GM23248 (cell line): ENCODE measurements at regions not wholly inside any gene's neighbourhood (a gene's known extent, or its start where the extent isn't known, plus 50 kb on each side); places are given as distances from the start of the nearest gene placed in this dataset.

ENCODE experiments used
- DNase-seq: peaks from one replicate; pipeline ENCODE4 v3.0.0-alpha.2; 2015
- H2AFZ ChIP-seq: fragments of 200-600 bp; sonication (generic); 2 replicates; pipeline ENCODE4 v1.6.1; 2016; ENCODE audit warnings: antibody characterized with exemption
- H3F3A ChIP-seq: fragments of 200-600 bp; sonication (generic); 2 replicates; pipeline ENCODE4 v1.6.1; 2016; ENCODE audit warnings: mild to moderate bottlenecking, antibody characterized with exemption, mixed run types; ENCODE audit not compliant: insufficient read depth
- H3K27ac ChIP-seq: fragments of 200-600 bp; sonication (generic); 2 replicates; pipeline ENCODE4 v1.5.1; 2016; ENCODE audit warnings: mild to moderate bottlenecking
- H3K27me3 ChIP-seq: fragments of 200-600 bp; sonication (generic); replicated peaks from 2 replicates; pipeline ENCODE4 v1.6.1; 2016; ENCODE audit warnings: mild to moderate bottlenecking; ENCODE audit not compliant: insufficient read depth
- H3K36me3 ChIP-seq: fragments of 200-600 bp; sonication (generic); 2 replicates; pipeline ENCODE4 v1.6.1; 2016; ENCODE audit warnings: low read depth, mild to moderate bottlenecking
- H3K4me1 ChIP-seq: fragments of 200-600 bp; sonication (generic); 2 replicates; pipeline ENCODE4 v1.6.1; 2016; ENCODE audit warnings: mild to moderate bottlenecking; ENCODE audit not compliant: insufficient read depth
- H3K4me2 ChIP-seq: fragments of 200-600 bp; sonication (generic); one replicate; pipeline ENCODE4 v1.6.1; 2016; ENCODE audit warnings: mild to moderate bottlenecking; ENCODE audit not compliant: unreplicated experiment
- H3K4me3 ChIP-seq: fragments of 200-600 bp; sonication (generic); 2 replicates; pipeline ENCODE4 v1.5.1; 2016; ENCODE audit warnings: mild to moderate bottlenecking
- H3K79me2 ChIP-seq: fragments of 200-600 bp; sonication (generic); 2 replicates; pipeline ENCODE4 v1.6.1; 2016; ENCODE audit warnings: mild to moderate bottlenecking; ENCODE audit not compliant: insufficient read depth
- H3K9ac ChIP-seq: fragments of 200-600 bp; sonication (generic); 2 replicates; pipeline ENCODE4 v1.6.1; 2016; ENCODE audit warnings: mild to moderate bottlenecking
- H3K9me2 ChIP-seq: fragments of 200-600 bp; sonication (generic); 2 replicates; pipeline ENCODE4 v1.6.1; 2016; ENCODE audit warnings: mixed run types, mild to moderate bottlenecking, moderate library complexity; ENCODE audit not compliant: insufficient read depth
- H3K9me3 ChIP-seq: fragments of 200-600 bp; sonication (generic); one replicate; pipeline ENCODE4 v1.6.1; 2017; ENCODE audit warnings: low read depth
- H4K20me1 ChIP-seq: fragments of 200-600 bp; sonication (generic); 2 replicates; pipeline ENCODE4 v1.6.0; 2016; ENCODE audit not compliant: insufficient read depth
- EZH2 ChIP-seq: fragments of 200-600 bp; sonication (generic); IDR thresholded peaks from 2 replicates; pipeline ENCODE4 v1.6.1; 2018; ENCODE audit warnings: antibody characterized with exemption, mild to moderate bottlenecking; ENCODE audit not compliant: insufficient read depth, poor library complexity, severe bottlenecking
- EZH2phosphoT487 ChIP-seq: fragments of 200-600 bp; sonication (generic); IDR thresholded peaks from 2 replicates; pipeline ENCODE4 v1.6.1; 2018; ENCODE audit warnings: antibody characterized with exemption, moderate library complexity, mild to moderate bottlenecking, low read depth; ENCODE audit not compliant: insufficient read depth
- WGBS, 2 experiments: methylation state at CpG; one replicate each; pipeline ENCODE4 v1.1.6; 2015 to 2017; ENCODE audit warnings: low lambda C conversion rate in 2 of 2, low coverage in 1 of 2; ENCODE audit errors: missing lambda C conversion rate in 2 of 2; 5-methylcytosine and 5-hydroxymethylcytosine counted together
- in situ Hi-C: fragments of 300-500 bp; cut with MboI; formaldehyde crosslinking; loops from 2 replicates; pipeline ENCODE4 v1.15.0; 2020

GRCh38 chr7:25430200-25430931, 202.1 kb upstream of the NPVF start:
- Histone ChIP-seq H3K9me2 (no peaks in the 10 kb centered on the region), H3K4me2 (no peak overlapping the region), H3F3A (no peaks in the 10 kb centered on the region), H3K4me3 (no peak overlapping the region), H3K9me3 (no peaks in the 10 kb centered on the region), H3K27ac (no peak overlapping the region), H2AFZ (no peak overlapping the region), H3K9ac (no peak overlapping the region), H4K20me1 (no peaks in the 10 kb centered on the region), H3K36me3 (no peaks in the 10 kb centered on the region), H3K4me1 (peaks cover 16% of the 10 kb centered on the region; the same call in 1 of the 2 replicates), H3K27me3 (no peaks in the 10 kb centered on the region), H3K79me2 (no peaks in the 10 kb centered on the region)
- no peak for TF ChIP-seq EZH2
- TF ChIP-seq EZH2phosphoT487, result no peak
- in situ Hi-C loops, result no loop called here
- 7 to 12% methylated on average over 9 of the region's 9 CpGs for WGBS, 2 experiments
- no peak for DNase-seq

DNA sequence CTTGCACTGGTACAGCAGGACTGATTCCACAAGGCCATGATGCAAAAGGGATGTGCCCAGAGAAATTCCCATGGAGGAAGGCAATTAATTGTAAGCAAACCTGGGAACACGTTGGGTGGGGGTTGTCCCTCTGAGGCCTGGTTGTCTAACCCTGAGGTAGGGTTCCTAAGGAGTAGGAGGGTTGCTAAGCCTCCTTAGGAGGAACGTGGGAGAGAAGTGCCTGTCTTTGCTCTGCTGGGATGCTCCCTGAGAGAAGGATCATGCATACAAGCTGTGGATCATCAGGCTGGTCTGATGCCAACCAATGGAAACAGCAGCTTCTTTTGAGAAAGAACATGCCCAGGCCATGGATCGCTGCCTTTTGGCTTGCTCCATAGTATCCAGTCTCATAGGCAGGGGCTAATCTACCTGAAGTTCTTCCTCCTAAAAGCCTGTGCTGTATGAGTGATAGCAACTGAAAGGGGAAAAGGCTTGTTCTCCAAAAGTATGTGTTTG, 203.7 kb upstream of the NPVF start:
- in situ Hi-C loops, result no loop called here

GRCh38 chr7:25432807-25433206, 204.5 kb upstream of the NPVF start:
- in situ Hi-C loops, result no loop called here
- H3K79me2 ChIP-seq, result no peaks in the 10 kb centered on the region
- H3K27ac ChIP-seq, result no peak overlapping the region
- no peak overlapping the region for H2AFZ ChIP-seq
- H3K9me3 ChIP-seq, result no peaks in the 10 kb centered on the region
- H4K20me1 ChIP-seq, result no peaks in the 10 kb centered on the region
- no peak for DNase-seq
- TF ChIP-seq EZH2phosphoT487 (no peak), EZH2 (no peak)
- H3K9me2 ChIP-seq, result no peaks in the 10 kb centered on the region
- H3K36me3 ChIP-seq, result no peaks in the 10 kb centered on the region
- H3K4me3 ChIP-seq, result no peak overlapping the region
- H3K9ac ChIP-seq, result no peak overlapping the region
- 50 to 52% methylated on average over 2 of the region's 2 CpGs for WGBS, 2 experiments
- H3F3A ChIP-seq, result no peaks in the 10 kb centered on the region
- H3K4me1 ChIP-seq, result peaks cover 16% of the 10 kb centered on the region; the same call in 1 of the 2 replicates
- no peak overlapping the region for H3K4me2 ChIP-seq
- H3K27me3 ChIP-seq, result no peaks in the 10 kb centered on the region

More for the DNA sequence above, 203.7 kb upstream of the NPVF start:
- Histone ChIP-seq H4K20me1 (no peaks in the 10 kb centered on the region), H3K36me3 (no peaks in the 10 kb centered on the region), H3K4me2 (no peak overlapping the region), H3K4me3 (no peak overlapping the region), H3K9me3 (no peaks in the 10 kb centered on the region), H3K9me2 (no peaks in the 10 kb centered on the region), H3K79me2 (no peaks in the 10 kb centered on the region), H3K4me1 (peaks cover 16% of the 10 kb centered on the region; the same call in 1 of the 2 replicates), H3F3A (no peaks in the 10 kb centered on the region), H3K27ac (no peak overlapping the region), H3K27me3 (no peaks in the 10 kb centered on the region), H3K9ac (no peak overlapping the region), H2AFZ (no peak overlapping the region)
- 57 to 68% methylated on average over 3 of the region's 3 CpGs for WGBS, 2 experiments
- DNase-seq, result no peak
- TF ChIP-seq EZH2 (no peak), EZH2phosphoT487 (no peak)

GRCh38 chr7:25436413-25436812, 208.1 kb upstream of the NPVF start:
- WGBS, 2 experiments, result 61 to 63% methylated on average over 3 of the region's 3 CpGs
- in situ Hi-C loops, result no loop called here

More at GRCh38 chr7:25436413-25436812, 208.1 kb upstream of the NPVF start:
- Histone ChIP-seq H3F3A (no peaks in the 10 kb centered on the region), H3K79me2 (no peaks in the 10 kb centered on the region), H3K9ac (no peak overlapping the region), H3K9me2 (no peaks in the 10 kb centered on the region), H4K20me1 (no peaks in the 10 kb centered on the region), H3K4me3 (no peak overlapping the region), H3K36me3 (no peaks in the 10 kb centered on the region), H3K27ac (no peak overlapping the region), H3K4me2 (no peak overlapping the region), H3K4me1 (no peaks in the 10 kb centered on the region), H3K27me3 (no peaks in the 10 kb centered on the region), H3K9me3 (no peaks in the 10 kb centered on the region), H2AFZ (no peak overlapping the region)
- no peak for TF ChIP-seq EZH2
- no peak for TF ChIP-seq EZH2phosphoT487
- DNase-seq, result no peak
